HUES48 (cell line): ENCODE measurements at regions not wholly inside any gene's neighbourhood (a gene's known extent, or its start where the extent isn't known, plus 50 kb on each side); places are given as distances from the start of the nearest gene placed in this dataset.
"Not testable (repeated sequence)": the region's sequence is repeated elsewhere in the genome, so short reads cannot be mapped to it uniquely, and the experiment has no call there.

ENCODE experiments used
- H3K27ac ChIP-seq: one replicate; pipeline ENCODE4 v1.7.0; 2013; ENCODE audit warnings: low read depth, low read length, inconsistent platforms
- H3K27me3 ChIP-seq: 2 replicates; pipeline ENCODE4 v1.6.1; 2013; ENCODE audit warnings: mild to moderate bottlenecking, low read length; ENCODE audit not compliant: control insufficient read depth, insufficient read depth
- H3K36me3 ChIP-seq: 2 replicates; pipeline ENCODE4 v1.6.1; 2013; ENCODE audit warnings: low read length; ENCODE audit not compliant: control insufficient read depth, insufficient read depth
- H3K4me1 ChIP-seq: 2 replicates; pipeline ENCODE4 v1.6.1; 2013; ENCODE audit warnings: mild to moderate bottlenecking, low read length; ENCODE audit not compliant: control insufficient read depth, insufficient read depth
- H3K4me3 ChIP-seq: 2 replicates; pipeline ENCODE4 v1.5.1; 2013; ENCODE audit warnings: mild to moderate bottlenecking, low read depth, low read length
- H3K9ac ChIP-seq: 2 replicates; pipeline ENCODE4 v1.6.1; 2013; ENCODE audit warnings: mild to moderate bottlenecking, low read depth, low read length, moderate library complexity
- H3K9me3 ChIP-seq: 2 replicates; pipeline ENCODE4 v1.6.1; 2013; ENCODE audit warnings: low read length; ENCODE audit not compliant: control insufficient read depth, insufficient read depth

DNA sequence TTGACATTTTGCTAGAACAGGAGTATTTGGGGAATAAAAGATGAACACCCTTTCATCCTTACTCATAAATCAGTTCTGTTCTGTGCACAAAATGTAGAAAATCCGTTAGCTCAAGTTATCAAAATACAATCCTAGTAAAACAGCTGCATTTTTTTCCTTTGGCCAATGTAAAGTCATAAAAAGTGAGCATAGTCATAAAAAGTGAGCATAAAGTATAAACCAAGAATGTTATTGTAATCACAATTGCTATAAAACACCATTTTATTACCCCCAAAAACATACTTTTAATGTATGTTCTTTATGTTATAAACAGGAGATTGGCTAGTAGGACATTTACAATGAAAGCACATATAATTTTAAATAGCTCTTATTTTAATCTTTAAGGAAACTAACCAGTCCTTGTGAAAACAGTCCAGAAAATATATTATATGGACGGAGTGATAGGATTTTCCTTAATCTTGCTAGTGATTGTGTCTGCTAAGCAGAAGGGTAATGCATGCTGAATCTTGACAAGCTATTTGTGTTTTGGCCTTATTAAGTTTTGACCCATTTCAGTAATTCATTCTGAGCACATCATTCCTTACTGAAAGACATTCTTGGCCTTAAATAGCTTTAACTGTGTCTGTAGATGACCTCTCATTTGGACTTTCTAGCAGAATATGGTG, 891.8 kb downstream of the DSC3 start:
- H3K27ac ChIP-seq = no peak overlapping the region
- no peaks in the 10 kb centered on the region for H3K4me1 ChIP-seq
- no peaks in the 10 kb centered on the region for H3K9me3 ChIP-seq
- no peaks in the 10 kb centered on the region for H3K36me3 ChIP-seq
- H3K9ac ChIP-seq = no peak overlapping the region
- no peak overlapping the region for H3K4me3 ChIP-seq
- no peaks in the 10 kb centered on the region for H3K27me3 ChIP-seq

DNA sequence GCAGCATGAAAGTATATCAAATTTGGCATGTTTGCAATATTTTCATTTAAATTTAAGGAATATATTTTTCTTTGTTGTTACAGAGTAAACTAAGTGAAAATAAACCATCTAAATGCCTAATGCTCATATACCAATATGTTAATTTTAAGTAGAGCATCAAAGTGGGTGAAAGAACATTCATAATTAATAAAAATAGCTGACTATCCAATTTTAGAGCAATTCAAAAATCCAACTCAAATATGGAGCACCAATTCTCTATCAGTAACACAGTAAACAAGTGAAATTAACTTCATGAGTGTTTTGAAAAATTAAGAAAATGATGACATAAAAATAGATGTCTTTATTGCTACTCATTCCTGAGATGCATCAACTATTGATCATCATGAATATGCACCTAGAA, 893.0 kb downstream of the DSC3 start:
- Histone ChIP-seq H3K27ac (no peak overlapping the region), H3K36me3 (no peaks in the 10 kb centered on the region), H3K9me3 (no peaks in the 10 kb centered on the region), H3K4me1 (no peaks in the 10 kb centered on the region), H3K27me3 (no peaks in the 10 kb centered on the region), H3K4me3 (no peak overlapping the region), H3K9ac (no peak overlapping the region)

DNA sequence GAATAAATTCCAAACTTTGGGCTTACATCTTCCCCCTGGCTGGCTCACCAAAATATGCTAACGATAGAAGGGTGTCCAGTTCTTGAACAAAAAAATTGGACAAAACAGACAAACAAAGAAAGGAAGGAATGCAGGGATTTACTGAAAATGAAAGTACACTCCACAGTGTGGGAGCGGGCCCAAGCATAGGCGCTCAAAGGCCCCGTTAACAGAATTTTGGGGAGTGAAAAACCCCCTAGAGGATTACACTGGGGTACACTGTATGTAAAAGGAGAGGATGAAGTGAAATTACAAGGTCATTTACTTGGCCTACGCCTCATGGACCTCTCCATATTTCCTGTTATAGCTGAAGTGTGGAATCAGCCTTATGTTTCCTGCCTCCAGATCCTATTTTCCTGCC, 899.7 kb downstream of the DSC3 start:
- no peaks in the 10 kb centered on the region for H3K27me3 ChIP-seq
- H3K9me3 ChIP-seq = peaks cover 15% of the 10 kb centered on the region
- no peaks in the 10 kb centered on the region for H3K36me3 ChIP-seq
- H3K27ac ChIP-seq = no peak overlapping the region
- H3K4me1 ChIP-seq = no peaks in the 10 kb centered on the region
- no peak overlapping the region for H3K9ac ChIP-seq
- H3K4me3 ChIP-seq = no peak overlapping the region

DNA sequence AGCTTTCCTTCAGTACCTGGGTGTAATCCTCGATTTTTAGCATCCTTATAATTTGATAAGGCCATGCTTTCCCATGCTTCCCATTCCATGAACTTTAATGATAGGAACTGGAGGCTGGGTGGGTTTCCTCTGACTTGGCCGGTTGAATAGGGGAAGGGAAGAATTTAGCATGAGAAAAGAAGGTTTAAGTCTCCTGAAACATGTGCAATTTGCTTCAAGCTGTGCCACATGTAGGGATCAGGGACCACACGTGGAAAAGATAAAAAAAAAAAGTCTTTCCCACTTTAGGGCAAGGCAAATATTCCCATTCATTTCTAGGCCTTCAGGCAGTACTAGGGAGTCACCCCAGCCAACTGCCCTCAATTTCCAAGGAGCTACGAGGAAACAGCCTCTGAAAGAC, 900.3 kb downstream of the DSC3 start:
- Histone ChIP-seq H3K4me3 (no peak overlapping the region), H3K27ac (no peak overlapping the region), H3K36me3 (no peaks in the 10 kb centered on the region), H3K9ac (no peak overlapping the region), H3K9me3 (peaks cover 15% of the 10 kb centered on the region), H3K4me1 (no peaks in the 10 kb centered on the region), H3K27me3 (no peaks in the 10 kb centered on the region)

DNA sequence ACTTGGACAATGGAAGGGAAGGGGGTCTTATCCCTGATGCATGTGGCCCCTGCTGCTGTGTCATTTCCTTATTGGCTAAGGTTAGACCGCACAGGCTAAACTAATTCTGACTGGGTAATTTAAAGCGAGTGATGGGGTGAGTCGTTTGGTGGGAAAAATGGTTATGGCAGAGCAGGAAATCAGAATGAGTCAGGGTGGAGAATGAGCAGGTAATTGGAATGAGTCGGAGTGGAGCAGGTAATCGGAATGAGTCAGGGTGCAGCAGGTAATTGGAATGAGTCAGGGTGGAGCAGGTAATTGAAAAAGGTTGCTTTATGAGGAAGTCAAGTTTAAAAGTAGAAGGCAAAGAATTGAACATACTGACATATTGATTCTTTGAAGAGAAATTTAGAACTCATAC, 901.0 kb downstream of the DSC3 start:
- not testable (repeated sequence) for H3K9ac ChIP-seq, H3K36me3 ChIP-seq, H3K27me3 ChIP-seq, H3K4me3 ChIP-seq, H3K27ac ChIP-seq, H3K4me1 ChIP-seq
- H3K9me3 ChIP-seq = peaks cover 15% of the 10 kb centered on the region

DNA sequence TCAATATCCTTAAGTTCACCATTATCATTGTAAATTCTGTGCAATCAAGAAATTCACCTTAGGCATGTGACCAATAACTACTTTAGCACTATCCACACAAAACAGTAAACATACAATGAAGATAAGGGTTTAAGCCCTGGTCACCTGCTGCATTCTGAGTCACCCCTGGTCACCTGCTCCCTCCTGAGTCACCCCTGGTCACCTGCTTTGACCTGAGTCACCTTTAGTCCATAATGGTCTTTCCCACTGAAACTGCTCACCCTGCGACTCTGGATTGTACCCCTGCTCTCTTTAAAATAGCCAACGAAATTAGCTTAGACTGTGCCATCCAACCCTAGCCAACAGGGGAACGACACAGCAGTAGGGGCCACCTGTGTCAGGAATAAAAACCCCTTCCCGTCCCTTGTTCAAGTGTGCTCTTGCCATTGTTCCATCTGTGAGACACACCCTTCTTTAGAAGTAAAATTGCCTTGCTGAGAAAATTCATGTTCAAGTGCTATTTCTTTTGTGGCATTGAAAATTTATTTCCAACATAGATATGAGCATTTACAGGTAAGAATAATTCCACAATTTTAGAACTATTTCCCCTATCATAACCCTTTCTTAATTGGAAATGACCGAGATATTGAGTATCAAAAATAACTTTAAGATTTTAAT, 902.8 kb downstream of the DSC3 start:
- Histone ChIP-seq H3K9ac (no peak overlapping the region), H3K36me3 (no peaks in the 10 kb centered on the region), H3K9me3 (peaks cover 15% of the 10 kb centered on the region), H3K4me1 (no peaks in the 10 kb centered on the region), H3K4me3 (no peak overlapping the region), H3K27ac (no peak overlapping the region), H3K27me3 (no peaks in the 10 kb centered on the region)

DNA sequence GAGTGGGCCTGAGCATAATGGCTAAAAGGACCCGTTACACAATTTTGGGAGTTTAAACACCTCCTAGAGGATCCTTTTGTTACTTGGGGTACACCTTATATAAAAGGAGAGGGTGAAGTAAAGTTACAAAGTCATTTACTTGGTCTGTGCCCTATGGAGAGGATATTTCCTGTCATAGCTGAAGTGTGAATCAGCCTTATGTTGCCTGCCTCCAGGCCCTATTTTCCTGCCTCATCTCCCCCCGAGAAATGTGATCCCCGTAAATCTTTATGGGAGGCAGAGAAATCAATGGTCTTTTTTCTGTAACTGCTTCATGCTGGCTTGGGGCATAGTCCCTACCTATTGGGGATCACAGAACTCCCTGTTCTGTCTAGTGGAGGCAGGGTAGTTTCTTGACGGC, 906.6 kb downstream of the DSC3 start:
- Histone ChIP-seq H3K9ac (no peak overlapping the region), H3K36me3 (no peaks in the 10 kb centered on the region), H3K27ac (no peak overlapping the region), H3K4me3 (no peak overlapping the region), H3K27me3 (no peaks in the 10 kb centered on the region), H3K9me3 (peaks cover 15% of the 10 kb centered on the region), H3K4me1 (no peaks in the 10 kb centered on the region)

DNA sequence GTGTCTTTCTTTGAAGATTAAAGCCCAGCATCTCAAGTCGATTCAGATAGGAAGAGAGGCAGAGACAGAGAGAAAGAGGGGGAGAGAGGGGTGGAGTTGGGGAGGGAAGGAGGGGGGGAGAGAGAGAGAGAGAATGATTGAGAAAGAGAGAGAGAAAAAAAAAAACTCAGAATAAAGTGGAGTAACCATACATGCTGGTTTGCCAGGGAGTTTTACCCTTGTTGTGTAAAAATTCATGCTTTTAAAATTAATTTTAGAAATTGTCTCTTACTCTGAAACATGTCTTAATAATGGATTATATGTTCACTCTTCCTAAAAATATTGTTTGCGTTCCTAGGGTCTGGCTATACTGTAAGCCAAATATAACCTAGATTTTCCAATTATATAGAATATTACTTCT, 908.5 kb downstream of the DSC3 start:
- no peaks in the 10 kb centered on the region for H3K4me1 ChIP-seq
- no peaks in the 10 kb centered on the region for H3K27me3 ChIP-seq
- H3K9ac ChIP-seq = no peak overlapping the region
- H3K9me3 ChIP-seq = peaks cover 2% of the 10 kb centered on the region
- no peak overlapping the region for H3K4me3 ChIP-seq
- no peak overlapping the region for H3K27ac ChIP-seq
- H3K36me3 ChIP-seq = no peaks in the 10 kb centered on the region

DNA sequence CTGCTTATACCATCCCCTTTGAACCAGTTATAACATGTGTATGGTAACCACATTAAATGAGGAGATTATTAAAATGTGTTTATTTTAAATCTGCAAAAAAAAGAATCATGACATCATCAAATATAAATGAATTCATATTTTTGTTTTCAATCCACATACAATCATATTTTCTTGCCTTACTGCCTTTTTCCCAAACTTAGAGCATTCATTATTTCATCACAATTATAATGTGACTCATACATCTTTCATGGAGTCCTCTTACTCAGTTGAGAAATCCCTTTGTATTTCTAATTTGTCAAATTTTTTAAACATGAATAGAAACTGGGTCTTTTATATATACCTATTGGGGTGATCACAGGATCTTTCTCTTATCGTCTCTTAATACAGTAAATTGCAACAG, 909.6 kb downstream of the DSC3 start:
- no peaks in the 10 kb centered on the region for H3K36me3 ChIP-seq
- H3K27me3 ChIP-seq = no peaks in the 10 kb centered on the region
- H3K27ac ChIP-seq = no peak overlapping the region
- peaks cover 2% of the 10 kb centered on the region; the same call in 1 of the 2 replicates for H3K9me3 ChIP-seq
- no peaks in the 10 kb centered on the region for H3K4me1 ChIP-seq
- H3K9ac ChIP-seq = no peak overlapping the region
- H3K4me3 ChIP-seq = no peak overlapping the region

DNA sequence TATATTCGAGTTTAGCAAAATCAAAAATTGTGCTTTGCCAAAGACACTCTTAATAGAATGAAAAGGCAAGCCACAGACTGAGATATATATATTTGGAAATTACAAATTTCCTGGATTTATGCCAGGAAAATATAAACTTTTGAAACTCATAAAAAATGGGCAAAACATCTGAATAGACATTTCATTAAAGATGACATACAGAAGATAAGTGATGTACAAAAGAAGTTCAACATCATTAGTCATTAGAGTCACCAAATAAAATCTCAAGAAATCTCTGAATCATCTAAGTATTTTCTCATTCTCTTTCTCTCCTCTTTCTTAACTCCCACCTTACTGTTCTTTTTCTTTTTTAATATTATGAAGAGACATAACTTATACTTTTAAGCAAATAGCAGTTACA, 921.1 kb downstream of the DSC3 start:
- Histone ChIP-seq H3K36me3 (no peaks in the 10 kb centered on the region), H3K27ac (no peak overlapping the region), H3K4me1 (no peaks in the 10 kb centered on the region), H3K9me3 (no peaks in the 10 kb centered on the region), H3K9ac (no peak overlapping the region), H3K4me3 (no peak overlapping the region), H3K27me3 (no peaks in the 10 kb centered on the region)

DNA sequence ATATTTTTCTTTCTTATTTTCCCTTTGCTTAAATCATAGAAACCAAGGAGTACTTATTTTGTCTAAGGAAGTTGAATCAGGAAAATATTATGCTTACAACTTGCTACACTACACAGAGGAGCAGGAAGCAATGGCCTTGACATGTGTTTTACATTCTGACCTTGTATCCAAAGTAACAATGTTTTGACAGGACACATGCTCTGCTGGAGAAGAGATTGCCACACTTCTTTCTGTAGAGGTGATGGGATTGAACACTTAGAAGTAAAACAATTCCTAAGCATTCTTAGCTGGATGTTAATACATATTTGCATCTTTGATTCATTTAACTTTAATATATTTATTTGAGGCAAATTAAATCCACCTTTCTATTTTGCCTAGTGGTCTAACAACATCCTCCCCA, 929.1 kb downstream of the DSC3 start:
- Histone ChIP-seq H3K9ac (no peak overlapping the region), H3K27me3 (no peaks in the 10 kb centered on the region), H3K4me3 (no peak overlapping the region), H3K36me3 (no peaks in the 10 kb centered on the region), H3K9me3 (no peaks in the 10 kb centered on the region), H3K4me1 (no peaks in the 10 kb centered on the region), H3K27ac (no peak overlapping the region)
